A673 (cell line): ENCODE measurements at regions not wholly inside any gene's neighbourhood (a gene's known extent, or its start where the extent isn't known, plus 50 kb on each side); places are given as distances from the start of the nearest gene placed in this dataset.

Experiments
- BruUV-seq: library from RNA; stranded (reverse); fragments of 400-500 nt; replicated peaks from 2 replicates; lab custom pipeline; 2021; lab: Mats Ljungman, UMichigan
- CTCF ChIA-PET: fragments of 300-600 bp; sonication (Branson Sonifier 250); formaldehyde crosslinking; loops from one replicate; lab custom pipeline; 2022; ENCODE audit warnings: antibody characterized with exemption; lab: Charles Lee
- POLR2A ChIA-PET: fragments of 300-600 bp; sonication (Branson Sonifier 250); formaldehyde crosslinking; loops from one replicate; lab custom pipeline; 2022; ENCODE audit warnings: antibody characterized with exemption; ENCODE audit not compliant: low non-redundant PET; lab: Charles Lee
- DNase-seq: peaks from one replicate; pipeline ENCODE4 v3.0.0-alpha.2; 2015; ENCODE audit warnings: low spot score
- H3K27ac ChIP-seq: fragments of 200-600 bp; sonication (generic); 2 replicates; pipeline ENCODE4 v1.5.1; 2016; ENCODE audit warnings: mixed run types, low read depth, mild to moderate bottlenecking, mixed read lengths, antibody characterized with exemption, low read length; ENCODE audit not compliant: poor library complexity, severe bottlenecking
- H3K27me3 ChIP-seq: fragments of 200-600 bp; sonication (generic); replicated peaks from 2 replicates; pipeline ENCODE4 v1.6.1; 2017; ENCODE audit warnings: mixed run types, low read depth, mild to moderate bottlenecking, mixed read lengths, antibody characterized with exemption, low read length; ENCODE audit not compliant: insufficient read depth, poor library complexity
- H3K36me3 ChIP-seq: fragments of 200-600 bp; sonication (generic); 2 replicates; pipeline ENCODE4 v1.6.1; 2016; ENCODE audit warnings: mixed run types, mild to moderate bottlenecking, mixed read lengths, antibody characterized with exemption, low read length; ENCODE audit not compliant: insufficient read depth, poor library complexity, severe bottlenecking
- H3K4me1 ChIP-seq: fragments of 200-600 bp; sonication (generic); 2 replicates; pipeline ENCODE4 v1.6.1; 2017; ENCODE audit warnings: mixed run types, mild to moderate bottlenecking, mixed read lengths, antibody characterized with exemption, low read length; ENCODE audit not compliant: insufficient read depth, poor library complexity, severe bottlenecking
- H3K4me3 ChIP-seq: fragments of 200-600 bp; sonication (generic); 2 replicates; pipeline ENCODE4 v1.5.1; 2016; ENCODE audit warnings: low read depth, mixed run types, mild to moderate bottlenecking, mixed read lengths, low read length; ENCODE audit not compliant: poor library complexity, severe bottlenecking
- H3K9me3 ChIP-seq: fragments of 200-600 bp; sonication (generic); 2 replicates; pipeline ENCODE4 v1.6.1; 2016; ENCODE audit warnings: mixed run types, low read depth, mild to moderate bottlenecking, mixed read lengths, antibody characterized with exemption, low read length; ENCODE audit not compliant: poor library complexity, severe bottlenecking
- CTCF ChIP-seq: fragments of 300-800, 200-600 bp; sonication (generic); conservative IDR thresholded peaks from 2 replicates; pipeline ENCODE4 v1.5.1; 2017; ENCODE audit warnings: low read depth, mild to moderate bottlenecking, antibody characterized with exemption, low read length, moderate library complexity, mixed read lengths
- EZH2 ChIP-seq: fragments of 200-600 bp; sonication (generic); IDR thresholded peaks from 2 replicates; pipeline ENCODE4 v1.6.1; 2017; ENCODE audit warnings: borderline replicate concordance, low read depth, mild to moderate bottlenecking, mixed read lengths, antibody characterized with exemption, low read length; ENCODE audit not compliant: poor library complexity, severe bottlenecking
- intact Hi-C: fragments of 100-400 bp; cut with micrococcal nuclease; formaldehyde crosslinking; loops from one replicate; pipeline ENCODE4 v1.10.0; 2022; ENCODE audit not compliant: unreplicated experiment

GRCh38 chr18:2448565-2449151, 122.6 kb downstream of the METTL4 start:
- ChIA-PET POLR2A (no interaction called here), CTCF (no interaction called here)
- no TSS peak for BruUV-seq
- Histone ChIP-seq H3K9me3 (no peaks in the 10 kb centered on the region), H3K4me1 (no peaks in the 10 kb centered on the region), H3K27me3 (peaks cover 4% of the 10 kb centered on the region), H3K36me3 (no peaks in the 10 kb centered on the region), H3K4me3 (no peak overlapping the region), H3K27ac (no peak overlapping the region)
- TF ChIP-seq CTCF (no peak), EZH2 (no peak)
- intact Hi-C loops, result no loop called here
- DNase-seq, result no peak

DNA sequence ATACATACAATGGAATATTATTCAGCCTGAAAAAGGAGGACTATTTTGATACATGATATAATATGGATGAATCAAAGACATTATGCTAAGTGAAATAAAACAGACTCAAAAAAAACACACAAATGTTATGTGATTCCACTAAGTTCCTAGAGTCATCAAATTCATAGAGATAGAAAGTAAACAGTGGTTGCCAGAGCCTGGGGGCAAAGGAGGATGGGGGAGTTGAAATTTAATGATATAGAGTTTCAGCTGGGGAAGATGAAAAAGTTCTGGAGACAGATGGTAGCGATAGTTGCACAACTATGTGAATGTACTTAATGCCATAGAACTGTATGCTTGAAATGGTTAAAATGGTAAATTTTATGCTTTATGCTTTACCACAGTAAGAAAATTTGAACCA, 119.7 kb downstream of the METTL4 start:
- no peak for DNase-seq
- ChIA-PET POLR2A (no interaction called here), CTCF (no interaction called here)
- H3K36me3 ChIP-seq, result no peaks in the 10 kb centered on the region
- no TSS peak for BruUV-seq
- H3K9me3 ChIP-seq, result no peaks in the 10 kb centered on the region
- TF ChIP-seq EZH2 (no peak), CTCF (no peak)
- H3K4me3 ChIP-seq, result no peak overlapping the region
- H3K4me1 ChIP-seq, result no peaks in the 10 kb centered on the region
- H3K27ac ChIP-seq, result no peak overlapping the region
- intact Hi-C loops, result no loop called here
- H3K27me3 ChIP-seq, result peaks cover 4% of the 10 kb centered on the region

GRCh38 chr18:2459886-2460285, 111.4 kb downstream of the METTL4 start:
- Histone ChIP-seq H3K9me3 (no peaks in the 10 kb centered on the region), H3K27ac (no peak overlapping the region), H3K4me3 (no peak overlapping the region), H3K36me3 (no peaks in the 10 kb centered on the region), H3K4me1 (no peaks in the 10 kb centered on the region), H3K27me3 (peaks cover 28% of the 10 kb centered on the region)
- no peak for DNase-seq
- intact Hi-C loops, result no loop called here
- ChIA-PET CTCF (interaction anchor here (0.7 kb wide), 1 partner anchor 356 kb away, joined by 9 read pairs; no protein-coding TSS in a partner anchor), POLR2A (no interaction called here)
- BruUV-seq, result no TSS peak
- TF ChIP-seq CTCF, result no peak
- no peak for TF ChIP-seq EZH2
